ENCODE measurements at regions not wholly inside any gene's neighbourhood (a gene's known extent, or its start where the extent isn't known, plus 50 kb on each side); places are given as distances from the start of the nearest gene placed in this dataset.

DNA sequence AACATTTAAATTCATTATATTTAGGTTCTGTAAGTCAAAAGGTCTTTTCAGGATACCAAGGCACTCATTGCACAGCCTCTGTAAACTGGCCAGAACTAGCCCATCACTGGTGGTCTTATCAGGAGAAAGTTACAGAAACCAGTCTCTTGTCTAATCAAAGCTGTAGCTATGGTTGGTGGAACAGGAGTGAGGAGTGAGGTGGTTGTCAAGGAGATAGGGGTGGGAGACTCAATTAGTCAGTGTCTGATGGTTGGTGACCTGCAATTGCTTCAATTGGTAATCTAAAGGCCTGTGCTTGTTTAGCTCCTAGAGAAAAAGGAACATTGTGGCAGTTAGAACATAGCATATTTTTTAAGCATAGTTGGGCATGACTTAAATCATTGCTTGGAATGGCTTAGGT lies 458.6 kb upstream of the CDH2 start:
- no peaks in the 10 kb centered on the region for H3K9me3 Mint-ChIP-seq

GRCh38 chr18:28626756-28627155 lies 449.8 kb upstream of the CDH2 start:
- H3K4me1 Mint-ChIP-seq (ENCODE audit: low read depth): peaks cover 37% of the 10 kb centered on the region
- TF ChIP-seq, protein P1, sequence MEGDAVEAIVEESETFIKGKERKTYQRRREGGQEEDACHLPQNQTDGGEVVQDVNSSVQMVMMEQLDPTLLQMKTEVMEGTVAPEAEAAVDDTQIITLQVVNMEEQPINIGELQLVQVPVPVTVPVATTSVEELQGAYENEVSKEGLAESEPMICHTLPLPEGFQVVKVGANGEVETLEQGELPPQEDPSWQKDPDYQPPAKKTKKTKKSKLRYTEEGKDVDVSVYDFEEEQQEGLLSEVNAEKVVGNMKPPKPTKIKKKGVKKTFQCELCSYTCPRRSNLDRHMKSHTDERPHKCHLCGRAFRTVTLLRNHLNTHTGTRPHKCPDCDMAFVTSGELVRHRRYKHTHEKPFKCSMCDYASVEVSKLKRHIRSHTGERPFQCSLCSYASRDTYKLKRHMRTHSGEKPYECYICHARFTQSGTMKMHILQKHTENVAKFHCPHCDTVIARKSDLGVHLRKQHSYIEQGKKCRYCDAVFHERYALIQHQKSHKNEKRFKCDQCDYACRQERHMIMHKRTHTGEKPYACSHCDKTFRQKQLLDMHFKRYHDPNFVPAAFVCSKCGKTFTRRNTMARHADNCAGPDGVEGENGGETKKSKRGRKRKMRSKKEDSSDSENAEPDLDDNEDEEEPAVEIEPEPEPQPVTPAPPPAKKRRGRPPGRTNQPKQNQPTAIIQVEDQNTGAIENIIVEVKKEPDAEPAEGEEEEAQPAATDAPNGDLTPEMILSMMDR (IDR thresholded peaks at IDR 0.05): no peak
- DNase-seq: no peak
- H3K4me3 Mint-ChIP-seq: peak overlapping the region; percentile 85
- no peaks in the 10 kb centered on the region for H3K9me3 Mint-ChIP-seq
- H3K36me3 Mint-ChIP-seq (ENCODE audit: low read depth): 0 out of 2 replicates have a peak, but pooled peaks cover 4% of the 10 kb centered on the region
- no peaks in the 10 kb centered on the region; the same call in none of the 2 replicates for H3K27me3 Mint-ChIP-seq (ENCODE audit: insufficient read depth)
- H3K27ac Mint-ChIP-seq: peak overlapping the region; percentile 56; the same call in 1 of the 2 replicates

More for the DNA sequence above, 458.6 kb upstream of the CDH2 start:
- TF ChIP-seq, protein P1 (IDR thresholded peaks at IDR 0.05): no peak
- Mint-ChIP-seq H3K4me3 (no peak overlapping the region), H3K4me1 (ENCODE audit: low read depth) (peaks cover 7% of the 10 kb centered on the region; the same call in 1 of the 2 replicates), H3K27ac (no peak overlapping the region), H3K36me3 (ENCODE audit: low read depth) (0 out of 2 replicates have a peak, but pooled peaks cover 11% of the 10 kb centered on the region), H3K27me3 (ENCODE audit: insufficient read depth) (no peaks in the 10 kb centered on the region; the same call in 1 of the 2 replicates)
- no peak for DNase-seq

DNA sequence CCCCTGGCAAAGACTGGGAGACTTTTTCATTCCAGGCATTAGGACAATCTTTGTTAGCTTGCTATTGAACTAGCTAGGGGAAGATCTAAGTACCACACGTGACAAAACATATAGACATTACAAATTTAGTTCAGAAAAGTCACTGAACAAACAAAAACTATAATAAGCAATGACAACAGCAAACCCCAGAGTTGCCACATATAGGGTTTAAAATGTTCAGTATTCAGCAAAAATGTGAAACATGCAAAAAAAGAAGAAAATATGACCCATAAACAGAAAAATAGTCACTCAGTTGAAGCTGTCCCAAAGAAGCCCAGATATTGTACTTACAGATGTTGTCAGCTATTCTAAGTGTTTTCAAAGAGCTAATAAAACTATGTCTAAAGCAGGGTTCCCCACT lies 431.1 kb upstream of the CDH2 start:
- H3K27ac Mint-ChIP-seq: no peak overlapping the region
- TF ChIP-seq, protein P1 (IDR thresholded peaks at IDR 0.05): no peak
- H3K36me3 Mint-ChIP-seq (ENCODE audit: low read depth): peaks cover 5% of the 10 kb centered on the region; the same call in 1 of the 2 replicates
- H3K27me3 Mint-ChIP-seq (ENCODE audit: insufficient read depth): peaks cover 1% of the 10 kb centered on the region; the same call in 1 of the 2 replicates
- H3K9me3 Mint-ChIP-seq: no peaks in the 10 kb centered on the region
- H3K4me1 Mint-ChIP-seq (ENCODE audit: low read depth): peaks cover 24% of the 10 kb centered on the region
- no peak for DNase-seq
- no peak overlapping the region for H3K4me3 Mint-ChIP-seq

GRCh38 chr18:28606686-28607085 lies 429.8 kb upstream of the CDH2 start:
- no peak overlapping the region for H3K27ac Mint-ChIP-seq
- no peak overlapping the region for H3K4me3 Mint-ChIP-seq
- DNase-seq: no peak
- H3K27me3 Mint-ChIP-seq (ENCODE audit: insufficient read depth): no peaks in the 10 kb centered on the region; the same call in 1 of the 2 replicates
- TF ChIP-seq, protein P1 (IDR thresholded peaks at IDR 0.05): no peak
- H3K4me1 Mint-ChIP-seq (ENCODE audit: low read depth): peaks cover 24% of the 10 kb centered on the region
- H3K9me3 Mint-ChIP-seq: no peaks in the 10 kb centered on the region
- H3K36me3 Mint-ChIP-seq (ENCODE audit: low read depth): peaks cover 5% of the 10 kb centered on the region; the same call in 1 of the 2 replicates

GRCh38 chr18:28602391-28602790 lies 425.5 kb upstream of the CDH2 start:
- peaks cover 11% of the 10 kb centered on the region for H3K4me1 Mint-ChIP-seq (ENCODE audit: low read depth)
- no peak overlapping the region for H3K4me3 Mint-ChIP-seq
- H3K27ac Mint-ChIP-seq: no peak overlapping the region
- DNase-seq: no peak
- peaks cover 32% of the 10 kb centered on the region for H3K36me3 Mint-ChIP-seq (ENCODE audit: low read depth)
- peaks cover 29% of the 10 kb centered on the region for H3K9me3 Mint-ChIP-seq
- H3K27me3 Mint-ChIP-seq (ENCODE audit: insufficient read depth): no peaks in the 10 kb centered on the region
- TF ChIP-seq, protein P1 (IDR thresholded peaks at IDR 0.05): no peak

All from HFFc6 (cell line).